MCF 10A (cell line): ENCODE measurements at regions not wholly inside any gene's neighbourhood (a gene's known extent, or its start where the extent isn't known, plus 50 kb on each side); places are given as distances from the start of the nearest gene placed in this dataset.
A peak's percentile ranks its signal among the peaks of the same experiment; 100 is the strongest.

Experiments used
- BruUV-seq: library from RNA; stranded (reverse); fragments of 400-500 nt; replicated peaks from 2 replicates; lab custom pipeline; 2021; lab: Mats Ljungman, UMichigan
- CTCF ChIA-PET: fragments of 300-600 bp; sonication (Branson Sonifier 250); formaldehyde crosslinking; extraction: SDS; loops from one replicate; lab custom pipeline; 2021; ENCODE audit warnings: antibody characterized with exemption, inconsistent platforms; lab: Yijun Ruan, JAX
- POLR2A ChIA-PET: fragments of 300-600, 350-650 bp; sonication (Branson Sonifier 250); formaldehyde crosslinking; extraction: SDS; loops from one replicate; lab custom pipeline; 2020; ENCODE audit warnings: antibody characterized with exemption, inconsistent platforms; lab: Yijun Ruan, JAX
- DNase-seq: peaks from one replicate; pipeline ENCODE4 v3.0.0-alpha.2; 2018; ENCODE audit not compliant: unreplicated experiment
- H3K27ac Mint-ChIP-seq: one replicate; pipeline ENCODE4 v1.8.0; 2022; ENCODE audit warnings: mild to moderate bottlenecking, low read depth, mixed read lengths; ENCODE audit not compliant: unreplicated experiment
- H3K27me3 Mint-ChIP-seq: one replicate; pipeline ENCODE4 v1.8.0; 2022; ENCODE audit warnings: mixed read lengths; ENCODE audit not compliant: insufficient read depth, unreplicated experiment
- H3K36me3 Mint-ChIP-seq: one replicate; pipeline ENCODE4 v1.8.0; 2022; ENCODE audit warnings: mild to moderate bottlenecking, moderate library complexity, mixed read lengths; ENCODE audit not compliant: insufficient read depth, unreplicated experiment
- H3K4me1 Mint-ChIP-seq: one replicate; pipeline ENCODE4 v1.8.0; 2022; ENCODE audit warnings: mixed read lengths; ENCODE audit not compliant: insufficient read depth, unreplicated experiment
- H3K4me3 Mint-ChIP-seq: one replicate; pipeline ENCODE4 v1.8.0; 2022; ENCODE audit warnings: mild to moderate bottlenecking, moderate library complexity, mixed read lengths; ENCODE audit not compliant: unreplicated experiment
- H3K9me3 Mint-ChIP-seq: one replicate; pipeline ENCODE4 v1.8.0; 2022; ENCODE audit warnings: mixed read lengths; ENCODE audit not compliant: unreplicated experiment
- CTCF ChIP-seq: fragments of 200-600 bp; IDR thresholded peaks from one replicate; pipeline ENCODE4 v1.8.0; 2022; ENCODE audit warnings: antibody characterized with exemption, mild to moderate bottlenecking; ENCODE audit not compliant: unreplicated experiment
- intact Hi-C: fragments of 100-400 bp; cut with micrococcal nuclease; formaldehyde crosslinking; loops from 2 replicates; pipeline ENCODE4 v1.14.1; 2022

- intact Hi-C loops, result no loop called here
- TF ChIP-seq CTCF, result no peak
- Mint-ChIP-seq H3K9me3 (no peaks in the 10 kb centered on the region), H3K27me3 (peaks cover 63% of the 10 kb centered on the region), H3K27ac (no peak overlapping the region), H3K4me3 (no peak overlapping the region), H3K36me3 (no peaks in the 10 kb centered on the region), H3K4me1 (no peaks in the 10 kb centered on the region)
- ChIA-PET CTCF (no interaction called here), POLR2A (no interaction called here)
- no TSS peak for BruUV-seq
- DNase-seq, result no peak
Observed at GRCh38 chr3:81152156-81152555, 609.3 kb downstream of the GBE1 start.

GRCh38 chr3:81132995-81133394 is 628.5 kb downstream of the GBE1 start:
- intact Hi-C loops, result no loop called here
- Mint-ChIP-seq H3K27ac (no peak overlapping the region), H3K4me3 (no peak overlapping the region), H3K9me3 (no peaks in the 10 kb centered on the region), H3K27me3 (peaks cover 27% of the 10 kb centered on the region), H3K36me3 (no peaks in the 10 kb centered on the region), H3K4me1 (no peaks in the 10 kb centered on the region)
- POLR2A ChIA-PET, result no interaction called here
- no peak for TF ChIP-seq CTCF
- BruUV-seq, result no TSS peak
- DNase-seq, result no peak
- CTCF ChIA-PET, result no interaction called here

- Mint-ChIP-seq H3K9me3 (peaks cover 11% of the 10 kb centered on the region), H3K4me3 (no peak overlapping the region), H3K27me3 (peaks cover 25% of the 10 kb centered on the region), H3K27ac (no peak overlapping the region), H3K36me3 (no peaks in the 10 kb centered on the region), H3K4me1 (no peaks in the 10 kb centered on the region)
- no TSS peak for BruUV-seq
- intact Hi-C loops, result no loop called here
- DNase-seq, result peak; percentile 31
- ChIA-PET CTCF (interaction anchor here (0.7 to 1.0 kb wide), 2 partner anchors 287 to 1741 kb away, joined by 3 to 4 read pairs; no protein-coding TSS in a partner anchor), POLR2A (no interaction called here)
- TF ChIP-seq CTCF, result no peak
Observed at GRCh38 chr3:81105789-81106488, 655.5 kb downstream of the GBE1 start.

GRCh38 chr3:81105206-81105605 is 656.2 kb downstream of the GBE1 start:
- Mint-ChIP-seq H3K9me3 (peaks cover 17% of the 10 kb centered on the region), H3K4me3 (no peak overlapping the region), H3K27ac (no peak overlapping the region), H3K4me1 (no peaks in the 10 kb centered on the region), H3K36me3 (no peaks in the 10 kb centered on the region), H3K27me3 (peaks cover 32% of the 10 kb centered on the region)
- ChIA-PET POLR2A (no interaction called here), CTCF (interaction anchor here (1.0 kb wide), 1 partner anchor 1740 kb away, joined by 3 read pairs; no protein-coding TSS in a partner anchor)
- no peak for DNase-seq
- BruUV-seq, result no TSS peak
- intact Hi-C loops, result no loop called here
- TF ChIP-seq CTCF, result no peak
